NCI-H2081 (cell line): ENCODE measurements at regions not wholly inside any gene's neighbourhood (a gene's known extent, or its start where the extent isn't known, plus 50 kb on each side); places are given as distances from the start of the nearest gene placed in this dataset.
"Not testable (repeated sequence)": the region's sequence is repeated elsewhere in the genome, so short reads cannot be mapped to it uniquely, and the experiment has no call there.

Experiments
- DNase-seq, 2 experiments: peaks; one replicate each; lab custom pipeline; 2025; lab: John Stamatoyannopoulos, UW

DNA sequence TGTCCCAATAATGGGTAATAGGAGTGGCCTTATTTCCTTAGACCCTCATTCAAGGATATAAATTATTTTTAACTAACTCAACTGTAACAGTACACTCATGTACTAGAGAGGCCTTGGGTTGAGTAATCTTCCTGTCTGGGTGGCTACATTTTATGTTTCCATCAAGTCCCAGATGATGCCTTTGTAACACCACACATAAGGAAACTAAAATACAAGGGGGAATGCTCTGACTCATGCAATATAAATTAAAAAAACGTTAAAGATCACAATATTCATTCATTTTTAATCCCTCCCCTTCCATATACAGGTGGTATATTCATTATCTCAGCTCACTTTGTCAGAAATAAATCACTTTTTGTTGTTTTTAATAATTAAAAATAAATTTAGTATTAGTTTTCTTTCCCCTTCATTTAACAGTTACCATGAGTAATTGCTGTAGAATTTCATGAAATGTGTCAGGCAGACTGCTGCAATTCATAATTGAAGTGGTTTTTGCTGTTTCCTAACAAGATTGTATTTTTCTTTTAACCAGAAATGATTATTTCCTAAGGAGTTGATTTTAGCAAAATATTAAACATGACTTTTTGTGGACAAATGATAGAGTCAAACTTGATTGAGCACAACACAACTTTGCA, 1403.6 kb downstream of the SUCLG1 start:
- DNase-seq, result no peak

- DNase-seq, result no peak
These were observed 1404.3 kb downstream of the SUCLG1 start for GRCh38 chr2:83054751-83055150.

DNA sequence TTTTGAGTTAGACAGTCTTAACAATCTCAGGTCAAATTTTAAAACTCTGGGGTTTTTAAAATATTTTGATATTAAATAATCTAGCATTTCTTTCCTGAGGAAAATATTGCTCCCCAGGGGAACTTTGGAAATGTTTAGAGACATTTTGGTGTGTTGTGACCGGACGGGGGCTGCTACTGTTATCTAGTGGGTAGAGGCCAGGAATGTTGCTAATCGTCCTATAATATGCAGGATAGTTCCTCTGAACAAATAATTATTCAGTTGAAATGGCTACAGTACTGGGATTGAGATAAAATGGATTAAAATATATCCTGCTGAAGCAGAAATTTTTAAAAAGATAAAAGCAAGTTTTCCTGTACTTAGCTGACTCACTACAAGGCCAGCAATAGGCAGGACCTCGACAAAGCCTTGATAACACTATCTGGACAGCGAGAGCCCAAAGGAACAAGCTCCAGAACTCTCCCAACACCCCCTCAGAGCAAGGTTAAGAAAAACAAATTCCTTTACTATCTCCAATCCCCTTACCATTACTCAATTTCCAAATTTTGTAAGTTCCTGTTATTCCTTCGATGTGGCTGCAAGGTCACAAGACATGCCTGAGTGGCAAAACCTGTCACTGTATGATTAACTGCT, 1407.4 kb downstream of the SUCLG1 start:
- no peak for DNase-seq

DNA sequence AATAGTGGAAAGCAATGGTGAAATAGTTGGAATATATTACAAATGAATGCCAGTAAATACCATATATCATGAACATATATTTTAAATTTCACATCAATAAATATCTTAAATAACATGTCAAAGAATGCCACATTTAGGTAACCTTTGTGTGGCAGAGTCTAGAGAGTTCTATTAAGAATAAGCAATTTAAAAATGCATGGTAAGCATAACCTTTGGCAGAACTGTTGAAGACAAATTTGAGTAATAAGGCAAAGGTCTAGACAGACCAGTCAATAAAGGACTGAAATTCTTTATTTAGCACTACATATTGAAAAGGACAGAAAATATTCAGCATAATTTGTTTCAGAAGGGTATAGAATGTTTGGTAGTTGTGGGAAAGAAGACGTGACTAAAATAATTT, 1417.0 kb downstream of the SUCLG1 start:
- no peak for DNase-seq

DNA sequence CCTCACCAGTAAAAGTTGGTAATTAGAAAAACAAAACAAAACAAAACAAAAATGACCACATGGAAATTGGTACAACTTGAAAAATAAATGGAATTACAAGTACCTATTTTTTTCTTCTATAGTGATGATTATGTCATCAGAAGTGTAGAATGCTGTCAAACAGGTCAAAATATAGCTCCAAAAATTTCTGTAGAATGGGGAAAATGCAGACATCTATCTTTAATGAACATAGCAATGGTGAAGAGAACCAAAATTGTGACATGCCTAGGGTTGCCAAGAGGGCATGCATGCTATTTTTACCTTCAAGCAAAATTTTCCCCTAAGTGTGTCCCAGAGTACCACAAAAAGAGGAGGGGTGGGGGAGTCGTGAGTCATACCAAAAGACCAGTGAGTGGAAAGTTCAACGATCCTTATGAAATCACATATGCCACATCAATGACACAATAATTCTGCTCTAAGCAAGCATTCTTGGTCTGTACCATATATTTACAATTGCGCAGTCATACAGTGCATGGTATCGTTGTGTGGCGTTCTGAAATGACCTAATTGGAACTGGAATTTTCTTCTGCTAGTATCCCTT, 1436.4 kb downstream of the SUCLG1 start:
- no peak for DNase-seq

DNA sequence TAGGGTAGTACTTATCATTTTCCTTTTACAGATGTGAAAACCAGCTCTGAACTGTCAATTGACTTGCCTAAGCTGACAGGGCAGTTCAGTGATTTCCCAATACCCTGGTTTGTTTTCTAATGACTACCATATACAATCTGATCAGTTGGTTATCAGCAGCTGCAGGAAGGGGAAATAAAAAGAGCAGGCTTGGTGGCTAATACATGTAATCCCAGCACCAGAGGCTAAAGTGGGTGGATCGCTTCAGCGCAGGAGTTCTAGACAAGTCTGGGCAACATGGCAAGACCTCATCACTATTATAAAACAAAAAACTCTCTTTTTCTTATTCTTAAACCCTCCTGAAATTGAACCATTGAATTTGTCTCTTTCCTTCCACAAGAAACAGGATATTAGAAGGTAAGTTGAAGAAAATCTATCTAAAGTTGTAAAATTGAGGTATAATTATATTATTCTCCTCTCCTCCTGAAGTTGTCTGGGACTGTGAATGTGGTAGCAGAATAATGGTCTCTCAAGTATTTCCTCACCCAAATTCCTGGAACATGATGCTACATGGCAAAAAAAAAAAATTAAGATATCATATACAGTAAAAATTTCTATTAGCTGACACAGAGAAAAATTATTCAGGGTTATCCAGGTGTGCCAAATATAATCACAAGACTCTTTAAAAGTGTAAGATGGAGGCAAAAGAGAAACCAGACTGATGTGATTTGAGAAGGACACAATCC, 1441.6 kb downstream of the SUCLG1 start:
- DNase-seq, result no peak

- no peak for DNase-seq
These were observed 1442.6 kb downstream of the SUCLG1 start for GRCh38 chr2:83016343-83017110.

DNA sequence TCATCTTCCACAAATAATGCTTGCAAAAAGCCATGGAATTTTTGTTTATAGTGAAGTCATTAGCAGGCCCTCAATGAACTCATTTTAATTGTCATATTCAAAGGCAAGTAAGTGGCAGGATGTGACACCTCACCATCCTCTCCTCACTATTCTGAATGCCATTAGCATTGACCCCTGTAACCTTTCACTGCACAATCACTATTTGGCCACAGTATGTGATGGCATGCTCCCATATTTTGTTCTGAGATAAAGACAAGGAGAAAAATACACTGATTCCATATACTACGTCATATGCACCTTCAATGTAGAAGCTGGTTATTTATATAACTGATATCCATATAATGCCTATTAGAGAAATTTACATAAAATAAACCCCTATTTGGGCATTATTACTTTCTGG, 1443.2 kb downstream of the SUCLG1 start:
- no peak for DNase-seq

DNA sequence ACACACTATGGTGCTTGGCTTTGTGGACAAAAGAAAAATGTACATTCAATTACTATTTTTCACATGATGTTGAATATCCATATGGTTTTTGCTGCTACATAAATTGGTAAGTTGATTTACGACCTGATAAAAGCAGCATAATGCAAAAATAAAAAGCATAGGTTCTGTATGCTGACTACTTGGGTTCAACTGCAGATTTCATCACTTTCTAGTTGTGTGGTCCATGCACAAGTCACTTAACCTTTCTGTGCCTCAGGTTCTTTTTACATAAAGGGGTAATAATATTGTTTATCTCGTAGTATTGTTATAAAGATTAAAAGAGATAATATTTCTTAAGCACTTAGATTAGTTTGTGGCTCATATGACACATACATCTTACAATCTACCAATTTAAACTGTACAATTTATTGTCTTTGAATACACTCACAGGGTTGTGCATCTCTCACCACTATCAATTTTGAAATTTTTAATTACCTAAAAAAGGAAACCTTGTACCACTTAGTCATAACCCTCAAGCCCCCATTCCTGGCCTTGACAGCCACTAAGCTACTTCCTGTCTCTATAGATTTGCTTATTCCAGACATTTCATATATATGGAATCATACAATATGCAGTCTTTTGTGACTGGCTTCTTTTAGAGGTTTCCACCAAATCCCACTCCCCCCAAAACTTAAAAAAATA, 1443.9 kb downstream of the SUCLG1 start:
- no peak for DNase-seq

- no peak for DNase-seq
These were observed 1444.6 kb downstream of the SUCLG1 start for GRCh38 chr2:83014462-83014861.

- DNase-seq, result no peak
These were observed 1452.1 kb downstream of the SUCLG1 start for GRCh38 chr2:83006961-83007360.

GRCh38 chr2:83003555-83003954, 1455.5 kb downstream of the SUCLG1 start:
- no peak for DNase-seq

DNA sequence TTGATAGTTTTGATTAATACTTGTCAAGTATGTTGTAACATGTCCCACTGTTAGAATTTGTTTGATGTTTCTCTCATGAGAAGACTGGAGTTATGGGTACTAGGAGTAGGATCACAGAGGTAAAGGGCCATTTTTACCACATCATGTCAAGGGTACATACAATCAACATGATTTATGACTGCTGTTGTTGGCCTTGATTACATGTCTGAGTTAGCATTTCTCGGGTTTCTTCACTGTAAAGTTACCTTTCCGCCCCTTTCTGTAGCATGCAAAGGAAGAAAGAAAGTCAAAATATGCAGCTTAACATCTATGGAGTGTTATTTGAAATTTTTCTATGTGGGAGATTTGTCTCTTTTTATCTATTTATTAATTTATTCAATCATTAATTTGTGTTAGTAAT, 1456.4 kb downstream of the SUCLG1 start:
- DNase-seq, result no peak

DNA sequence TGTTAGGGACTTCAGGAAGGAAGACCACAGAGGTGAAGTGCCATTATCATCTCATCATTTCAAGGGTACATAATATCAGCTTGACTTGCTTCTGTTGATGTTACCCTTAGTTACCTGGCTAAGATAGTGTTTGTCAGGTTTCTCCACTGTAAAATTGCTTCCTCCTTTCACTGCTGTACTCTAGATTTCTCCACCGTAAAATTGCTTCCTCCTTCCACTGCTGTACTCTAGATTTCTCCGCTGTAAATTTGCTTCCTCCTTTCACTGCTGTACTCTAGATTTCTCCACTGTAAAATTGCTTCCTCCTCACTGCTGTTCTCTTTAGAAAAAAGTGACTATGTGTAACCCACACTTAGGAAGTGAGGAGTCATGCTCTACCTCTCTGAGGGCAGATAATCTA, 1460.3 kb downstream of the SUCLG1 start:
- no peak for DNase-seq

GRCh38 chr2:82996217-82996616, 1462.9 kb downstream of the SUCLG1 start:
- DNase-seq, result no peak

- DNase-seq, result no peak
These were observed 1464.9 kb downstream of the SUCLG1 start for GRCh38 chr2:82994151-82994550.

DNA sequence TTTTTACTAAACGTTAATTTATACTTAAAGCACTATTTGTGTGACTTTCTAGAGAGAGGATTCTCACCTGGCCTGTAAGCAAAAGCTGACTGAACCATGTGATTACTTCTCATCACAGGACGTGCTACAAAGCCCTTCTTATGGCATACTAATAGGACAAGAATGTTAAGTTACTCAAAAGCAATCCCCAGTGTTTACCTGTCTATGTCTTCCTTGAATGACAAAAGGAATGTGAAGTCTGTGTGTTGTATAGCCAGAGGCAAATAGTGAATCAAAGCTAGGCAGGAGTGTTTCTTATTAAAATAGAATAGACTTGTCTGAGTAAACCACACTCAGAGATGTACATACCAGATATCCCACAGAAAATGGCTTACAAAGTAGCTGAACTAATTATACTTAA, 1465.5 kb downstream of the SUCLG1 start:
- no peak for DNase-seq

DNA sequence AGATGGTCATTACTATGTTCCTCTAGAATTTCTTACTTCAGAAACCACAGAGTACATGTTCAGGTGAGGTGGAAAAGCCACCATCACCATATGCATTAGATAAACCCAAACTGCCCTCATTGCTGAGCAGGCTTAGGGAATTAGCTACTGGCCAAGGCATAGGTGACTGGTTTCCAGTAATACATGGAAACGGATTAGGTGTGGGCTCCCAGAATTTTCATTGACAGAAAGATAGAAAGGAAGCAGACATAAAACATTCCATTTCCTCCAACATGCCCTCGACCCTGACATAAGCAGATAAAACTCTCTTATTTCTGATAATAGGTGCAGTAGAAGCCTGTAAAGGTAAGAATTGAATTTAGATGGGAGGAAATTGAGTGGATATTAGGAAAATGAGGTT, 1466.1 kb downstream of the SUCLG1 start:
- DNase-seq, result no peak

DNA sequence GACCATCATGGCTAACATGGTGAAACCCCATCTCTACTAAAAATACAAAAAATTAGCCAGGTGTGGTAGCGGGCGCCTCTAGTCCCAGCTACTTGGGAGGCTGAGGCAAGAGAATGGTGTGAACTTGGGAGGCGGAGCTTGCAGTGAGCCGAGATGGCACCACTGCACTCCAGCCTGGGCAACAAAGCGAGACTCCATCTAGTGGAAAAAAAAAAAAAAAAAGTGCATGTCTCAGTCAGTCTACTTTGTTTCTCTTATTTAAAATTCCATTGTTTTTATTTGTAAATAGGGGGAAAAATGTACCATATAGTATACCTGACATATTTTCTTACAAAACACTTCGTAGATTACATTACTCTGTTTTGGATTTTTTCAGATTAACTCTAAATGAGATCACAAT, 1471.4 kb downstream of the SUCLG1 start:
- not testable (repeated sequence) for DNase-seq

DNA sequence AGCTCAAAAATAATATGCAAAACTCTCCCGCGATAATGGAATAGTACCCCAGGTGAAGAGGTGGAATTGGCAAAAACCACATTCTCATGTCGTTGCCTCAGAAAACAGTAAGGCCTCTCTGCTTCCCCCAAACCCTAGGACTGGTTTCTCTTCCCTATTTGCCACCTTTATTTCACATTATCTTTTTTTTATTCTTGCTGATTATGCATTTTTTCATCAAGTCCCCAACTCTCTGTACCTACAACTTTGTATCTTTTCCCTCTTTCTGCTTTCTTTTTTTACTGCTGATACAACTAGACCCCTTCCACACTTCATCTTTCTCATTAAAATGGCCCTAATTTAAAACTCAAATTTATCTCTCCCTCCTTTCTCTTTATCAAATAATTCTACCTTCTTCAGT, 1472.2 kb downstream of the SUCLG1 start:
- no peak for DNase-seq

GRCh38 chr2:82985572-82986197, 1473.4 kb downstream of the SUCLG1 start:
- DNase-seq, result no peak
